Keratinocyte (primary cell): ENCODE measurements at regions not wholly inside any gene's neighbourhood (a gene's known extent, or its start where the extent isn't known, plus 50 kb on each side); places are given as distances from the start of the nearest gene placed in this dataset.

Source experiments
- DNase-seq: peaks from one replicate; pipeline ENCODE4 v3.0.0-alpha.2; 2011; ENCODE audit warnings: low read depth, missing footprints, low spot score
- FAIRE-seq: peaks from 2 replicates; lab custom pipeline; 2011; peaks lifted over from hg19 to GRCh38; lab: Jason Lieb, UNC
- H2AFZ ChIP-seq: 2 replicates; pipeline ENCODE4 v1.6.0; 2012; ENCODE audit warnings: low read length, control low read depth, inconsistent platforms; ENCODE audit not compliant: control insufficient read depth
- H3K27ac ChIP-seq: 2 replicates; pipeline ENCODE4 v1.5.1; 2011; ENCODE audit warnings: low read length; ENCODE audit not compliant: control insufficient read depth, insufficient read depth
- H3K27me3 ChIP-seq: 3 replicates; pipeline ENCODE4 v1.6.0; 2011; ENCODE audit warnings: low read length; ENCODE audit not compliant: control insufficient read depth, insufficient read depth; ENCODE audit errors: extremely low read depth
- H3K36me3 ChIP-seq, 2 experiments: 2 replicates in 1 of 2; 3 replicates in 1 of 2; pipeline ENCODE4 v1.5.1; 2011; ENCODE audit warnings: low read length in 2 of 2, mild to moderate bottlenecking in 1 of 2; ENCODE audit not compliant: control insufficient read depth in 2 of 2, insufficient read depth in 2 of 2; ENCODE audit errors: extremely low read depth in 1 of 2
- H3K4me1 ChIP-seq: 3 replicates; pipeline ENCODE4 v1.5.1; 2011; ENCODE audit warnings: low read length; ENCODE audit not compliant: control insufficient read depth, insufficient read depth; ENCODE audit errors: extremely low read depth
- H3K4me2 ChIP-seq: 3 replicates; pipeline ENCODE4 v1.6.0; 2011; ENCODE audit warnings: low read depth, low read length; ENCODE audit not compliant: control insufficient read depth, insufficient read depth; ENCODE audit errors: extremely low read depth
- H3K4me3 ChIP-seq, 3 experiments: fragments of 200-600 bp in 1 of 3; sonication (generic) in 1 of 3; 2 replicates in 2 of 3; 3 replicates in 1 of 3; pipeline ENCODE4 v1.5.1; 2011 to 2016; ENCODE audit warnings: low read length in 3 of 3, mild to moderate bottlenecking in 3 of 3, control low read depth in 2 of 3, inconsistent platforms in 1 of 3, low read depth in 1 of 3, mixed read lengths in 1 of 3, mixed run types in 1 of 3, moderate library complexity in 1 of 3; ENCODE audit not compliant: control insufficient read depth in 2 of 3, insufficient read depth in 2 of 3; ENCODE audit errors: extremely low read depth in 1 of 3
- H3K79me2 ChIP-seq: 2 replicates; pipeline ENCODE4 v1.6.0; 2012; ENCODE audit warnings: low read length; ENCODE audit not compliant: control insufficient read depth, insufficient read depth
- H3K9ac ChIP-seq: 3 replicates; pipeline ENCODE4 v1.6.0; 2011; ENCODE audit warnings: low read length; ENCODE audit not compliant: control insufficient read depth, insufficient read depth; ENCODE audit errors: extremely low read depth
- H3K9me1 ChIP-seq: 3 replicates; pipeline ENCODE4 v1.6.0; 2011; ENCODE audit warnings: low read length; ENCODE audit not compliant: control insufficient read depth, insufficient read depth; ENCODE audit errors: extremely low read depth
- H3K9me3 ChIP-seq: 2 replicates; pipeline ENCODE4 v1.5.1; 2012; ENCODE audit warnings: low read depth, low read length; ENCODE audit not compliant: control insufficient read depth
- H4K20me1 ChIP-seq: 3 replicates; pipeline ENCODE4 v1.6.0; 2011; ENCODE audit warnings: low read length; ENCODE audit not compliant: control insufficient read depth, insufficient read depth; ENCODE audit errors: extremely low read depth
- EZH2 ChIP-seq: IDR thresholded peaks from one replicate; pipeline ENCODE4 v1.6.1; 2012; ENCODE audit warnings: inconsistent platforms, mild to moderate bottlenecking, low read length, moderate library complexity
- dilution Hi-C: fragments of 300-500 bp; cut with MboI; formaldehyde crosslinking; loops from one replicate; pipeline ENCODE4 v1.7.0; 2020; ENCODE audit warnings: low sequenced_read_pairs; ENCODE audit not compliant: extremely low pct_ligation_motif_present
- TF ChIP-seq, protein P1 (sequence below), 3 experiments: IDR thresholded peaks in 1 of 3; conservative IDR thresholded peaks in 1 of 3; optimal IDR thresholded peaks in 1 of 3; 2 replicates in 2 of 3; 3 replicates in 1 of 3; pipeline versions ENCODE3 to v1.5.1; 2011; ENCODE audit warnings: low read length in 3 of 3, mild to moderate bottlenecking in 3 of 3, moderate library complexity in 2 of 3, control low read depth in 1 of 3, inconsistent platforms in 1 of 3; ENCODE audit not compliant: insufficient read depth in 2 of 3; ENCODE audit errors: extremely low read depth in 1 of 3

GRCh38 chr1:221904319-221904718, 162.4 kb upstream of the DUSP10 start:
- Histone ChIP-seq H3K27ac (no peak overlapping the region), H3K36me3 (no peaks in the 10 kb centered on the region), H3K79me2 (no peaks in the 10 kb centered on the region), H3K9me1 (no peaks in the 10 kb centered on the region), H3K9me3 (no peaks in the 10 kb centered on the region), H3K4me2 (no peak overlapping the region), H4K20me1 (no peaks in the 10 kb centered on the region), H3K4me1 (no peaks in the 10 kb centered on the region), H3K27me3 (no peaks in the 10 kb centered on the region), H2AFZ (no peak overlapping the region), H3K4me3 (no peak overlapping the region), H3K9ac (no peak overlapping the region)
- dilution Hi-C loops: no loop called here
- FAIRE-seq: no peak
- TF ChIP-seq EZH2: no peak
- TF ChIP-seq, protein P1, sequence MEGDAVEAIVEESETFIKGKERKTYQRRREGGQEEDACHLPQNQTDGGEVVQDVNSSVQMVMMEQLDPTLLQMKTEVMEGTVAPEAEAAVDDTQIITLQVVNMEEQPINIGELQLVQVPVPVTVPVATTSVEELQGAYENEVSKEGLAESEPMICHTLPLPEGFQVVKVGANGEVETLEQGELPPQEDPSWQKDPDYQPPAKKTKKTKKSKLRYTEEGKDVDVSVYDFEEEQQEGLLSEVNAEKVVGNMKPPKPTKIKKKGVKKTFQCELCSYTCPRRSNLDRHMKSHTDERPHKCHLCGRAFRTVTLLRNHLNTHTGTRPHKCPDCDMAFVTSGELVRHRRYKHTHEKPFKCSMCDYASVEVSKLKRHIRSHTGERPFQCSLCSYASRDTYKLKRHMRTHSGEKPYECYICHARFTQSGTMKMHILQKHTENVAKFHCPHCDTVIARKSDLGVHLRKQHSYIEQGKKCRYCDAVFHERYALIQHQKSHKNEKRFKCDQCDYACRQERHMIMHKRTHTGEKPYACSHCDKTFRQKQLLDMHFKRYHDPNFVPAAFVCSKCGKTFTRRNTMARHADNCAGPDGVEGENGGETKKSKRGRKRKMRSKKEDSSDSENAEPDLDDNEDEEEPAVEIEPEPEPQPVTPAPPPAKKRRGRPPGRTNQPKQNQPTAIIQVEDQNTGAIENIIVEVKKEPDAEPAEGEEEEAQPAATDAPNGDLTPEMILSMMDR (optimal IDR thresholded peaks at IDR 0.05 in 1 of 3, IDR thresholded peaks at IDR 0.05 in 1 of 3, conservative IDR thresholded peaks at IDR 0.05 in 1 of 3; ENCODE audit: extremely low read depth in 1 of 3, insufficient read depth in 2 of 3, low read length in 3 of 3): no peak
- no peak for DNase-seq

- TF ChIP-seq EZH2: no peak
- TF ChIP-seq, protein P1 (optimal IDR thresholded peaks at IDR 0.05 in 1 of 3, IDR thresholded peaks at IDR 0.05 in 1 of 3, conservative IDR thresholded peaks at IDR 0.05 in 1 of 3; ENCODE audit: extremely low read depth in 1 of 3, insufficient read depth in 2 of 3, low read length in 3 of 3): no peak
These were observed 161.7 kb upstream of the DUSP10 start for GRCh38 chr1:221903594-221903993.

More at GRCh38 chr1:221903594-221903993, 161.7 kb upstream of the DUSP10 start:
- dilution Hi-C loops: no loop called here
- FAIRE-seq (no peak), DNase-seq (no peak)
- no peaks in the 10 kb centered on the region for H3K9me3 ChIP-seq
- no peak overlapping the region for H2AFZ ChIP-seq
- H4K20me1 ChIP-seq: no peaks in the 10 kb centered on the region
- no peak overlapping the region for H3K27ac ChIP-seq
- no peaks in the 10 kb centered on the region for H3K36me3 ChIP-seq
- no peak overlapping the region for H3K4me3 ChIP-seq
- H3K27me3 ChIP-seq: no peaks in the 10 kb centered on the region
- H3K4me1 ChIP-seq: no peaks in the 10 kb centered on the region
- H3K9ac ChIP-seq: no peak overlapping the region
- H3K4me2 ChIP-seq: no peak overlapping the region
- H3K79me2 ChIP-seq: no peaks in the 10 kb centered on the region
- H3K9me1 ChIP-seq: no peaks in the 10 kb centered on the region
